ENCODE measurements at regions not wholly inside any gene's neighbourhood (a gene's known extent, or its start where the extent isn't known, plus 50 kb on each side); places are given as distances from the start of the nearest gene placed in this dataset.

- TF ChIP-seq CTCF (IDR thresholded peaks at IDR 0.05; ENCODE audit: low read depth, low read length, poor library complexity, severe bottlenecking) (no peak), EZH2phosphoT487 (IDR thresholded peaks at IDR 0.05; ENCODE audit: borderline replicate concordance, low read length) (no peak)
Measured at GRCh38 chr21:41600556-41600955, 92.6 kb upstream of the TMPRSS2 start.
